A549 (cell line): ENCODE measurements at regions not wholly inside any gene's neighbourhood (a gene's known extent, or its start where the extent isn't known, plus 50 kb on each side); places are given as distances from the start of the nearest gene placed in this dataset.

Experiments
- ATAC-seq, 2 experiments: fragments of 200-7000 bp in 1 of 2; fragments of >200 bp in 1 of 2; cut with Nextera tagmentation in 1 of 2; cut with Tn5 transposase in 1 of 2; 3 replicates each; pipeline versions ENCODE4 v1.8.0 to v1.9.1; 2018 to 2020; ENCODE audit warnings: mild to moderate bottlenecking in 1 of 2, moderate library complexity in 1 of 2
- CTCF ChIA-PET: fragments of 300-600 bp; sonication (Branson Sonifier 250); formaldehyde crosslinking; extraction: SDS; loops from one replicate; lab custom pipeline; 2021; ENCODE audit warnings: antibody characterized with exemption, inconsistent platforms; lab: Yijun Ruan, JAX
- POLR2A ChIA-PET: fragments of 350-600 bp; formaldehyde crosslinking; extraction: SDS; loops from one replicate; lab custom pipeline; 2021; ENCODE audit warnings: antibody characterized with exemption, inconsistent platforms; lab: Yijun Ruan, JAX
- DNase-seq, 2 experiments: peaks; one replicate each; pipeline versions ENCODE4 v3.0.0 to v3.0.0-alpha.2; 2011 to 2016; ENCODE audit warnings: low read depth in 1 of 2, low spot score in 1 of 2
- FAIRE-seq: peaks from 2 replicates; lab custom pipeline; 2011; peaks lifted over from hg19 to GRCh38; lab: Jason Lieb, UNC
- H3K27ac ChIP-seq, 2 experiments: fragments of >200 bp; sonication (Bioruptor Twin); formaldehyde crosslinking; 3 replicates each; pipeline ENCODE4 v1.5.1; 2016 to 2017
- H3K4me1 ChIP-seq: fragments of >200 bp; sonication (Bioruptor Twin); formaldehyde crosslinking; 3 replicates; pipeline ENCODE4 v1.6.1; 2016
- H3K4me2 ChIP-seq: fragments of >200 bp; sonication (Bioruptor Twin); formaldehyde crosslinking; 3 replicates; pipeline ENCODE4 v1.6.1; 2016
- H3K4me3 ChIP-seq: fragments of >200 bp; sonication (Bioruptor Twin); formaldehyde crosslinking; 3 replicates; pipeline ENCODE4 v1.5.1; 2016
- H3K9me3 ChIP-seq: fragments of >200 bp; sonication (Bioruptor Twin); formaldehyde crosslinking; 3 replicates; pipeline ENCODE4 v1.6.1; 2016
- CHD4 ChIP-seq: fragments of 200-600 bp; sonication (generic); IDR thresholded peaks from 2 replicates; pipeline ENCODE4 v1.6.1; 2016; ENCODE audit warnings: antibody characterized with exemption, mild to moderate bottlenecking, borderline replicate concordance
- EHF ChIP-seq: fragments of 250-450 bp; sonication (Bioruptor Pico); IDR thresholded peaks from 2 replicates; pipeline ENCODE4 v1.5.0; 2020; ENCODE audit warnings: mild to moderate bottlenecking
- FOSB ChIP-seq: fragments of 250-450 bp; sonication (Bioruptor Pico); IDR thresholded peaks from 2 replicates; pipeline ENCODE4 v1.5.0; 2020; ENCODE audit warnings: mild to moderate bottlenecking, moderate library complexity
- FOXS1 ChIP-seq: fragments of 250-450 bp; sonication (Bioruptor Pico); IDR thresholded peaks from 2 replicates; pipeline ENCODE4 v1.5.0; 2020; ENCODE audit warnings: mild to moderate bottlenecking, moderate library complexity
- HOXA7 ChIP-seq: fragments of 250-450 bp; sonication (Bioruptor Pico); IDR thresholded peaks from 2 replicates; pipeline ENCODE4 v1.5.0; 2020; ENCODE audit warnings: mild to moderate bottlenecking, moderate library complexity
- JUN ChIP-seq, 2 experiments: fragments of >200 bp; sonication (Bioruptor Twin); formaldehyde crosslinking; IDR thresholded peaks; 2 replicates in 1 of 2; 3 replicates in 1 of 2; pipeline ENCODE4 v1.6.1; 2016 to 2017
- KDM5A ChIP-seq: fragments of 200-600 bp; sonication (generic); IDR thresholded peaks from 2 replicates; pipeline ENCODE4 v1.6.1; 2016; ENCODE audit warnings: antibody characterized with exemption, mild to moderate bottlenecking
- MAZ ChIP-seq: fragments of 150-350 bp; IDR thresholded peaks from 2 replicates; pipeline ENCODE4 v1.6.1; 2014; ENCODE audit warnings: antibody characterized with exemption, low read depth, low read length, borderline replicate concordance
- POLR2A ChIP-seq: IDR thresholded peaks from 2 replicates; pipeline ENCODE4 v1.6.1; 2012; ENCODE audit warnings: mild to moderate bottlenecking, low read length
- RCOR1 ChIP-seq: fragments of 150-350 bp; IDR thresholded peaks from 2 replicates; pipeline ENCODE4 v1.6.1; 2014; ENCODE audit warnings: antibody characterized with exemption, low read length, low read depth
- SREBF2 ChIP-seq: fragments of 450-650 bp; IDR thresholded peaks from 2 replicates; pipeline ENCODE4 v1.6.1; 2014; ENCODE audit warnings: mild to moderate bottlenecking, moderate library complexity
- ZC3H11A ChIP-seq: fragments of 450-650 bp; IDR thresholded peaks from 2 replicates; pipeline ENCODE4 v1.6.1; 2014; ENCODE audit warnings: antibody characterized with exemption, mild to moderate bottlenecking
- ZNF302 ChIP-seq: fragments of 250-450 bp; sonication (Bioruptor Pico); IDR thresholded peaks from 2 replicates; pipeline ENCODE4 v1.9.0; 2021; ENCODE audit warnings: inconsistent platforms, mild to moderate bottlenecking, moderate library complexity
- WGBS: methylation state at CpG from one replicate; pipeline ENCODE4 v1.1.6; 2017; ENCODE audit errors: missing lambda C conversion rate; 5-methylcytosine and 5-hydroxymethylcytosine counted together
- TF ChIP-seq, protein P1 (sequence below): fragments of >200 bp; sonication (Bioruptor Twin); formaldehyde crosslinking; IDR thresholded peaks from 3 replicates; pipeline ENCODE4 v1.5.1; 2016
- TF ChIP-seq, protein P2 (sequence below): fragments of >200 bp; sonication (Bioruptor Twin); formaldehyde crosslinking; IDR thresholded peaks from 2 replicates; pipeline ENCODE4 v1.6.1; 2016
- TF ChIP-seq, protein P3 (sequence below): fragments of 150-350 bp; IDR thresholded peaks from 2 replicates; pipeline ENCODE4 v1.6.1; 2014; ENCODE audit warnings: low read depth, mild to moderate bottlenecking, low read length
- TF ChIP-seq, protein P4 (sequence below): fragments of 200-600 bp; sonication (generic); IDR thresholded peaks from 2 replicates; pipeline ENCODE4 v1.6.1; 2016; ENCODE audit warnings: antibody characterized with exemption, mild to moderate bottlenecking, moderate library complexity

DNA sequence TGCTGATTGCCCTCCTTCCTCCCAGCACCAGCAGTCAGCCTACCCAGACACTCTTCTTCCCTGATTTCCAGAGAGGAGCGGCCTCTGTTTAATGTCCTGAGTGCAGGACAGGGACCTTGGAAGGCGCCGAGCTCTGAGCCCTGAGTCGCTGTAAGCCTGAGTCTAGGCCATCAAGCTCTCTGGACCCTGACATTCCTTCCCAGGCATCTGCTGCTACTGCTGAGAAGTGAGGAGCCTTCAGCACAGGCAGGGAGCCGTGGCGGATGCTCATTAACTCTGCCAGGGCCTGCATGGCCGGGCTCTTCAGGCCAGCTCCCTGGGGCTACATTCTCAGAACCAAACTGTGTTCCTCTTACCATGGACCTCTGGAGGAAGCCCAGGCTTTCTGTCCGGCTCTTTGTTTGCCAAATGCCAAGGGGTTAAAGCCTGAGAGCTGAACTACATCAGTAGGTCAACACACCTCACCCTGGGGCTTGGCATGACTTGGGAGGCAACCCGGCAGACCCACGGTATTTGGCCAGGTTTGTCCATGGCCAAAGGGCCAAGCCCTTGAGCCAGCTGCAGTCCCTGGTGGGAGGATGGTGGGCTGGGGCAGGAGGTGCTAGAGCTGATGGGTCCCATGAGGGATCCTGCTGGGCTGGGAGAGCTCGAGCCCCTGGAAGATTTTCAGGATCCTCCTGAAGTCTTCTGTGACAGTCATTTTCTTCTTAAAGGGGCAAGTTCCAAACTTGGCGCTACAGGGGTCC, 721.4 kb downstream of the BRD1 start:
- ATAC-seq (no peak), DNase-seq (no peak), FAIRE-seq (no peak)
- TF ChIP-seq, protein P1, sequence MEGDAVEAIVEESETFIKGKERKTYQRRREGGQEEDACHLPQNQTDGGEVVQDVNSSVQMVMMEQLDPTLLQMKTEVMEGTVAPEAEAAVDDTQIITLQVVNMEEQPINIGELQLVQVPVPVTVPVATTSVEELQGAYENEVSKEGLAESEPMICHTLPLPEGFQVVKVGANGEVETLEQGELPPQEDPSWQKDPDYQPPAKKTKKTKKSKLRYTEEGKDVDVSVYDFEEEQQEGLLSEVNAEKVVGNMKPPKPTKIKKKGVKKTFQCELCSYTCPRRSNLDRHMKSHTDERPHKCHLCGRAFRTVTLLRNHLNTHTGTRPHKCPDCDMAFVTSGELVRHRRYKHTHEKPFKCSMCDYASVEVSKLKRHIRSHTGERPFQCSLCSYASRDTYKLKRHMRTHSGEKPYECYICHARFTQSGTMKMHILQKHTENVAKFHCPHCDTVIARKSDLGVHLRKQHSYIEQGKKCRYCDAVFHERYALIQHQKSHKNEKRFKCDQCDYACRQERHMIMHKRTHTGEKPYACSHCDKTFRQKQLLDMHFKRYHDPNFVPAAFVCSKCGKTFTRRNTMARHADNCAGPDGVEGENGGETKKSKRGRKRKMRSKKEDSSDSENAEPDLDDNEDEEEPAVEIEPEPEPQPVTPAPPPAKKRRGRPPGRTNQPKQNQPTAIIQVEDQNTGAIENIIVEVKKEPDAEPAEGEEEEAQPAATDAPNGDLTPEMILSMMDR = no peak
- TF ChIP-seq SREBF2 = no peak
- no peak for TF ChIP-seq RCOR1
- TF ChIP-seq CHD4 = no peak
- no peak for TF ChIP-seq JUN (IDR thresholded peaks at IDR 0.05)
- no peak for TF ChIP-seq HOXA7 (CRISPR knock-in tag)
- no peak for TF ChIP-seq KDM5A
- no peak for TF ChIP-seq FOXS1 (CRISPR knock-in tag)
- no peak for TF ChIP-seq FOSB (CRISPR knock-in tag)
- TF ChIP-seq, protein P2, sequence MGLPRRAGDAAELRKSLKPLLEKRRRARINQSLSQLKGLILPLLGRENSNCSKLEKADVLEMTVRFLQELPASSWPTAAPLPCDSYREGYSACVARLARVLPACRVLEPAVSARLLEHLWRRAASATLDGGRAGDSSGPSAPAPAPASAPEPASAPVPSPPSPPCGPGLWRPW = no peak
- no peak for TF ChIP-seq ZNF302 (CRISPR knock-in tag)
- no peak for TF ChIP-seq EHF (CRISPR knock-in tag)
- TF ChIP-seq, protein P3, sequence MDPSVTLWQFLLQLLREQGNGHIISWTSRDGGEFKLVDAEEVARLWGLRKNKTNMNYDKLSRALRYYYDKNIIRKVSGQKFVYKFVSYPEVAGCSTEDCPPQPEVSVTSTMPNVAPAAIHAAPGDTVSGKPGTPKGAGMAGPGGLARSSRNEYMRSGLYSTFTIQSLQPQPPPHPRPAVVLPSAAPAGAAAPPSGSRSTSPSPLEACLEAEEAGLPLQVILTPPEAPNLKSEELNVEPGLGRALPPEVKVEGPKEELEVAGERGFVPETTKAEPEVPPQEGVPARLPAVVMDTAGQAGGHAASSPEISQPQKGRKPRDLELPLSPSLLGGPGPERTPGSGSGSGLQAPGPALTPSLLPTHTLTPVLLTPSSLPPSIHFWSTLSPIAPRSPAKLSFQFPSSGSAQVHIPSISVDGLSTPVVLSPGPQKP = no peak
- no peak overlapping the region for H3K4me3 ChIP-seq
- H3K9me3 ChIP-seq = no peaks in the 10 kb centered on the region
- no peaks in the 10 kb centered on the region for H3K4me1 ChIP-seq
- no peak overlapping the region for H3K27ac ChIP-seq
- no peak overlapping the region for H3K4me2 ChIP-seq
- WGBS = 63% methylated on average over 8 of the region's 12 CpGs
- POLR2A ChIA-PET = no interaction called here
- CTCF ChIA-PET = interaction anchor here (1.0 to 2.7 kb wide), 2 partner anchors 21 to 199 kb away, joined by 3 to 7 read pairs; no protein-coding TSS in a partner anchor

DNA sequence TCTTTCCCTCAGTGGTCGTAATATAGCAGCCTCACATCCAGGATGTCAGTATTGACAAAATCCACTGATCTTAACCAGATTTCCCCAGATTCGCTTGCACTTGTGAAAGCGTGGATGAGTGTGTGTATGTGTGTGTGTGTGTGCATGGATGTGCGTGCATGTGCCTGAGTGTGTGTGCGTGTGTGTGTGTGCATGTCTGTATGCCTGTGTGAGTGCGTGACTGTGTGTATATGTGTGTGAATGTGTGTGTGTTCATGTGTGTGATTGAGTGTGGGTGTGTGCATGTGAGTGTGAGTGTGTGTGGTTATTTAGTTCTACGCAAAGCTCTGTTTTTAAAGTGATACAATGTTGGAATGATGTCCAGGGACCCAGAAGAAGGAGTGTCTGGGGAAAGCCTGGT, 723.2 kb downstream of the BRD1 start:
- POLR2A ChIA-PET = no interaction called here
- no peak for ATAC-seq

DNA sequence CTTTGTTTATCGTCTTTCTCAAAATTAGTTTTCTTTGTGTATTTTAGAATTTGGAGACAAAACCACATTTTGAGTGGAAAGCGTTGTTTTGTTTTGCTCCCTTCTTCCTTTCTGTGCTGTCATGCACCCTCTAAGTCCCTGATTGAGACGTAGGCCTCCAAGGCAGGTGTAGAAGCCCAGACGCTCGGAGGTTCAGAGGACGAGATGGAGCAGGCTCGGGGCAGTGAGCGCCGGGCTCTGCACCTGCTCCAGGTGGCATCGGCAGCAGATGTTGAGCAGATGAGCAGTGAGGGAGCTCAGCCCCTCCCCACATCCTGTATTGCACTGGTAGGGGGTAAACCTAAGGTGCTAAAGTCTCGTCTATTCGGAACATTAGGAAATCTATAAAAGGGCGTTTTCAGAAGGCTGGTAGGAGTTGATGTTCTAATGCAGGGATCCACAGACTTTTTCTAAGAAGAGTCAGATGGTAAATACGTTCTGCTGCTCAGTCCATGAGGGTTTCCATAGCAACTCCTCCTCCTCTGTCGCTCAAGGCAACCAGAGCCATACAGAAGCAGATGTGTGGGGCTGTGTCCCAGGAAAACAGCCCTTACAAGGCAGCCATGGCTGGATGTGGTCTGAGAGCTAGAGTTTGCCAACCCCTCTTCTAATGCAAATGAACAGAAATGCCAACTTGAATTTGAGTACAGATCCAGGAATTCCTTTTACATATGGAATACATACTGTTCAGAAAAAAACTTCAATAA, 724.2 kb downstream of the BRD1 start:
- WGBS = 41% methylated on average over 15 of the region's 15 CpGs
- Histone ChIP-seq H3K4me1 (peaks cover 9% of the 10 kb centered on the region; the same call in 1 of the 3 replicates), H3K9me3 (no peaks in the 10 kb centered on the region), H3K4me2 (no peak overlapping the region), H3K4me3 (no peak overlapping the region), H3K27ac (no peak overlapping the region)
- FAIRE-seq = no peak
- DNase-seq = no peak
- no peak for ATAC-seq
- POLR2A ChIA-PET = no interaction called here
- CTCF ChIA-PET = no interaction called here
- TF ChIP-seq HOXA7 (CRISPR knock-in tag) (no peak), RCOR1 (no peak)
- TF ChIP-seq, protein P4, sequence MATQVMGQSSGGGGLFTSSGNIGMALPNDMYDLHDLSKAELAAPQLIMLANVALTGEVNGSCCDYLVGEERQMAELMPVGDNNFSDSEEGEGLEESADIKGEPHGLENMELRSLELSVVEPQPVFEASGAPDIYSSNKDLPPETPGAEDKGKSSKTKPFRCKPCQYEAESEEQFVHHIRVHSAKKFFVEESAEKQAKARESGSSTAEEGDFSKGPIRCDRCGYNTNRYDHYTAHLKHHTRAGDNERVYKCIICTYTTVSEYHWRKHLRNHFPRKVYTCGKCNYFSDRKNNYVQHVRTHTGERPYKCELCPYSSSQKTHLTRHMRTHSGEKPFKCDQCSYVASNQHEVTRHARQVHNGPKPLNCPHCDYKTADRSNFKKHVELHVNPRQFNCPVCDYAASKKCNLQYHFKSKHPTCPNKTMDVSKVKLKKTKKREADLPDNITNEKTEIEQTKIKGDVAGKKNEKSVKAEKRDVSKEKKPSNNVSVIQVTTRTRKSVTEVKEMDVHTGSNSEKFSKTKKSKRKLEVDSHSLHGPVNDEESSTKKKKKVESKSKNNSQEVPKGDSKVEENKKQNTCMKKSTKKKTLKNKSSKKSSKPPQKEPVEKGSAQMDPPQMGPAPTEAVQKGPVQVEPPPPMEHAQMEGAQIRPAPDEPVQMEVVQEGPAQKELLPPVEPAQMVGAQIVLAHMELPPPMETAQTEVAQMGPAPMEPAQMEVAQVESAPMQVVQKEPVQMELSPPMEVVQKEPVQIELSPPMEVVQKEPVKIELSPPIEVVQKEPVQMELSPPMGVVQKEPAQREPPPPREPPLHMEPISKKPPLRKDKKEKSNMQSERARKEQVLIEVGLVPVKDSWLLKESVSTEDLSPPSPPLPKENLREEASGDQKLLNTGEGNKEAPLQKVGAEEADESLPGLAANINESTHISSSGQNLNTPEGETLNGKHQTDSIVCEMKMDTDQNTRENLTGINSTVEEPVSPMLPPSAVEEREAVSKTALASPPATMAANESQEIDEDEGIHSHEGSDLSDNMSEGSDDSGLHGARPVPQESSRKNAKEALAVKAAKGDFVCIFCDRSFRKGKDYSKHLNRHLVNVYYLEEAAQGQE = no peak

More for the DNA sequence above, 723.2 kb downstream of the BRD1 start:
- H3K4me2 ChIP-seq = no peak overlapping the region
- WGBS = 41% methylated on average over 7 of the region's 7 CpGs
- CTCF ChIA-PET = no interaction called here
- DNase-seq = no peak
- peaks cover 6% of the 10 kb centered on the region; the same call in 1 of the 3 replicates for H3K4me1 ChIP-seq
- no peak overlapping the region for H3K4me3 ChIP-seq
- TF ChIP-seq MAZ (no peak), ZC3H11A (no peak), POLR2A (0 out of 2 replicates have a peak, but pooled peaks have one; percentile 7)
- TF ChIP-seq, all 56 proteins: peak for 1
- Histone ChIP-seq H3K9me3 (no peaks in the 10 kb centered on the region), H3K27ac (no peak overlapping the region)
- FAIRE-seq = no peak
